Kidney tubule cell (primary cell): ENCODE measurements at regions not wholly inside any gene's neighbourhood (a gene's known extent, or its start where the extent isn't known, plus 50 kb on each side); places are given as distances from the start of the nearest gene placed in this dataset.
"Not testable (repeated sequence)": the region's sequence is repeated elsewhere in the genome, so short reads cannot be mapped to it uniquely, and the experiment has no call there.

Experiments
- DNase-seq: peaks from one replicate; pipeline ENCODE4 v3.0.0-alpha.2; 2018; ENCODE audit warnings: low spot score

DNA sequence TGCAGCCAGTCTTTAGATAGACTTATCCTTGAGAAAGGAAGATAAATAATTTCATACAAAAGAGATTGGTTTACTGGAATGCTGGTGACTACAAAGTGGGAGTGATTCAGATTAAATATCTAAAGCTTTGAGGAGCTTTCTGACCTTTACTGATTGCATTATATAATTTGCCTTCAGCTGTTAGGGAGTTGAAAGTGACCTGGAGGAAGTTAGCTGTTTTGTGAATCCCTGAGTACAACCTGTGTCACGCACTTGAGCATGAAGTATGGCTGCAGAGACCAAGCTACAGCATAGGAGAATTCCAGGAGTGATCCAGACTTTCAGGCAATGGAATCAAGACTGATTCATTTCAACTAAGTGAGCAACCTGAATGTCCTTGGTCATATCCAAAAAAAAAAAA, 1848.3 kb upstream of the RAG2 start:
- DNase-seq, result no peak

DNA sequence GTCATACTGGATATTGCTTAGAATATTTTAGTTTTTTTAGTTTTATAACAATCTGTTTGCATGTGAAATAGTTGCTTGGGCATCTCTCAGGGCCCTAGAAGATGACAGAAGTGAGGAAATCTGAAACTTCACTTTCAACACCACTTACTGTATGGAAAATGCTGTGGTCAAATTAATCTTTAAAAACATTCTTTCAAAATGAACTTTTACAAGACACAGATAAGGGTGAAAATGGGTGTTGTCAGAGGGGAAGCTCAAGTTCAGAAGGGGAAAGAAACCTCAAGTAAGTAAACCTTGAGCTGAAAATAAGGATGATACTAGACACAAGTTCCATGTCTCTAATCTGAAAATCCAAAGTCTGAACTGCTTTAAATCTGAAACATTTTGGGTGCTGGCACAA, 1840.1 kb upstream of the RAG2 start:
- no peak for DNase-seq

DNA sequence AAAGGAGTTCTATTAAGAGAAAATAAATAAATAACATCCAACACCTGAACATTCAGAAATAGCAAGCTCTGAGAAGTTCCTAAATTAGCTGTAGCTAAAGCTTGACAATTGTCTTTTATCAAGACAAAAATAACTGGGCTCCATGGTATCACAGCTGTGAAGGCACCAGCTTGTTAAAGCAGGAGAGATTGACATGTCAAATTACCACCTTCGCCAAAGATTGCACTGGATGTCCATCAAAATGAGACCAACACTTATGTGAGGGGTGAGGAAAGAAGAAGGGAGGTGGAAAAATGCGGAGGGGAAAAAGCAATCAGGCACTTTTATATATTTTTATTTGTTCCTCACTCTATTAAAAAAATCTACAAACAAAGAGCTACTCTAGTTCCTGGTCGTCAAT, 1827.5 kb upstream of the RAG2 start:
- no peak for DNase-seq

DNA sequence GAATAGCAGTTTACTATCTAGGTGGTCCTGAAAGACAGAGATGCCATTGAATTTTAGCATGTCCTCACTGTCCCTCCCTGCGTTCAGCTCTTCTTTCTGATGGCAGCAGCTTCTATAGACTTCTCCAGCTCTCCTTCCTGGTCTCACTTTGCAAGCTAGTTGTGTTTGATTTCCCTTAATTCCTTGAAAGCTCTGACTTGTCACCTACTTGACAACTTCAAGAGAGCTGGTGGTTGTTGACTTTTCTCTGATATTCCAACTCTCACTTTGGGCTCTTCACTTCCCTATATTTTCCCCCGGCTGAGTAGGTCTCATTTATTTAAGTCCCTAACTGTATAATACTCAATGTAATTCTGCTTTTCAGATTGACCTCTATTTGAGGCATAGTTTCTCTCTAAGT, 1825.0 kb upstream of the RAG2 start:
- no peak for DNase-seq

DNA sequence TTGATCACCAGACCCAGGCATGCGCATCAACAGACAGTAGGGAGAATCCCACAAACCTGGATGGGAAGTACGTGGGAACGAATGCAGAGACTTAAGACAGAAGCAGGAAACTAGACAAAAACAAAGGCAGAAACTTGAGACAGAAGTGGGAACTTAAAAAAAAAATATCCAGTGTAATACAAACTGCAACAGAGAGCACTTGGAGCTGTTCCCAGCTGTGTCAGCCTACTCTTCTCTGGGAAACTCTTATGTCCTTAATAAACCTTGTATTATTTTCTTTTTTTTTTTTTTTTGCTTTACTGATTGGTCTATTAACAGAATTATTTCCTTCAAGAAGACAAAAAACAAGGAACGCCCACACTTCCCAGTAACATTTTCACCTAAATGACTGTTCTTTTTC, 1818.1 kb upstream of the RAG2 start:
- no peak for DNase-seq

DNA sequence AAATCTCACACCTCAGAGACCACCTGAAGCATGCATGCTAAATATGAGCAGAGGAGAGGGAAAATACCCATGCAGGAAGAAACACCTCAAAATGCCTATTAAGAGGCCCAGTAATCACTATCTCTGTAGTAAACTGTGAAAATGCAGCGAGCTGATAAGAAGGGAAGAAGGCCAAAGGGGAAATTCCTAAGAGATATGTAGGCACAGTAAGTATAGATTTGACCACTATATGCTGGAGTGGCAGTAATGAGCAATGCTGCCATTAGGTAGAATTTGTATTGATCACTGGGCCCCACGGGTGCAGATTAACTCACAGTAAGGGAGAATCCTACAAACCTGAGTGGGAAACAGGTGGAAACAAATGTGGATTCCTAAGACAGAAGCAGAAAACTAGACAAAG, 1813.1 kb upstream of the RAG2 start:
- no peak for DNase-seq

DNA sequence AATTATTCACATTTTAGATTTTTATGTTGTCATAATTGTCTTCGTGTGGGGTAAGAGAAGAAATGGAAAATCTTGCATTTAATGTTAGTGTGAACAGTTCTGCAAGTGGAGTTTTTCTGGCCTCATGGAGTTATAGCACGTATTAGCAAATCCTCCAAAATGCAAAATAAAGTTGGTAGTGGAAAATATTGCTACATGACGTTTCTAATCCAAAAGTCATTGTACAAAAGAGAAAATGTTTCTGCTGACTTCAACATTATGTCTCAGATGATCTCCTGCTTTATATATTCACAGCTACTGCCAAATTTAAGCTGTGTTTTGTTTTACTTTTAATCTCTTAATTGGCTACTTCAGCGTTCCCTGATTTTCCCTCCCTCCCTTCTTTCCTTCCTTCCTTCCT, 1804.0 kb upstream of the RAG2 start:
- no peak for DNase-seq

DNA sequence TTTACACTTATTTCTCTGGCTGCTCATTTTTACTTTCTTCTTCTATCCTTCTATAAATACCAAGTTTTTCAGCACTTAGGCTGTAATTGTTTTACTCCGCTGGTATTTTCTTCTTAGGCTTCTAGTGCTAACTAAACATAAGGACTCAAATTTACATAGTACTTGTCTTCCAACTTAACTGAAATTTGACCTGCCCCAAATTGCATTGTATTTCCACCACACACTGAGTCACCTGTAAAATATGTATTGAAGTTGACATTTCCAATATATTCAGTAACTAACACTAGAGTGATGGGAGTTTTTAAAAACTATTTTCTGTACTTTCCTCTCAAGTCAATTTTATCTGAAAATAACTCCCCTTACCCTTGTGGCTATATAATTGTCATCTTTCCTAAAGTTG, 1794.1 kb upstream of the RAG2 start:
- DNase-seq, result no peak

DNA sequence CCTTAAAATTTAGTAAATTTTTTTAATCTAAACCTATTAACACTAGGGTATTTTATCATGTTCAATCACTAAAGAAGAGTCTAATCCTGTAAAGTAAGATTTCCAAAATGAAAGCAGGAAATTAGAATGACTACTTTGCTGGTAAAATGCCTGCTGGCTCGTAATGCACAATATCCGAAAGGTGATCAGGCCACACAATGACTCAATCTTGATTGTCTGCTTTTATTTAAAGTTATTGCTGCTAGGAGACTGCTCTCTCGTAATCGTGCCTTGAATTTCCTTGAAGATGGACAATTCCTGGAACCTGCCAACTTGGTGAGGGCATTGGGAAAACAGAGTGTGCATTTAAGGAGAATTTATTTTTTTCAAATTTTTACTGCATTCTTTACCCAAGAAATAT, 1786.5 kb upstream of the RAG2 start:
- no peak for DNase-seq

DNA sequence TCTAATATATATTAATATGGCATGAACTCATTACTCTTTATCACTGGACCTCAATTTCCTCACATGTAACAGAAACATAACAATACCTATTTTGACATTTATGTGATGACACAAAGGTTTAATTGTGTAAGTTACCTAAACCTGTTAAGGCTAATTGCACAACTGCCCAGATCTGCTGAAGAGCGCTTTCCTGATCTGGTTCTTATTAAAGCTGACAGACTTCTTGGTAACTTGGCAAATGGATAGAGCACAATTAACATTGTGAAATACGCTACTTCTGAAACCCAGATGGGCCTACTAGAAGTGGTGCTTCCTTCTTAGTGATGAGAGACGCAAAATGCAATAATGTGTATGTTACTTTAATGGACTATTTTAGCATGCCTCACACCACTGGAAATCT, 1767.2 kb upstream of the RAG2 start:
- no peak for DNase-seq

DNA sequence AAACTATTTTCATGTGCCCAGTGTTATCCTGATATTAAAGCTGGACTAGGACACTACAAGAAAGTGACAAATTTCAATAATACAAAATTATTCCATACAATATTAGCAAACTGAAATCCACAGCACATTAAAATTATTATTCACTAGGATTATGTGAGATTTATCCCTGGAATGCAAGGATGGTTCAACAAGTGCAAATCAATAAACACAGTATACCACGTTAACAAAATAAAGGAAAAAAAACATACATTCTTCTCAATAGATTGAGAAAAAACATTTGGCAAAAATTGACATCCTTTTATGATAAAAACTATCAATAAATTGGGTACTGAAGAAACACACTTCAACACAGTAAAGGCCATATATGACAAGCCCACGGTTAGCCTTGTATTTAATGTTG, 1758.2 kb upstream of the RAG2 start:
- no peak for DNase-seq

DNA sequence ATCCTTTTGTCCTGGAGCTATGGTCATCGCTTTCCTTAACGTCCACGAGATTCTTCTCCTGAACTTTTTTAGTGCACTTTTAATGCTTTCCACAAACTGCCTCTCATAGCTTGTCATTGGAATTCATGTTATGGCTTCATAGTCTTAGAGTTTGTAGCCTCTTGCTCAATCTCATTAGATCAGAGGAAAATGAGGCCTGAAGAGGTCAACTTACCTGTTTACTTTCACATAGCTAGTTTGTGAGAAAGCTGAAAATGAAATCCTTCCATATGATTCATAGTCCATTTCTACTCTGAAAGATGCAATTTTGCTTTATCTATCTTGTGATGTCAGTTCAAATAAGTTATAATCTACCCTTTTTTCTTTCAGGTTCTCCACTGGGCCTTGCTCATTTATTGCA, 1747.2 kb upstream of the RAG2 start:
- no peak for DNase-seq

DNA sequence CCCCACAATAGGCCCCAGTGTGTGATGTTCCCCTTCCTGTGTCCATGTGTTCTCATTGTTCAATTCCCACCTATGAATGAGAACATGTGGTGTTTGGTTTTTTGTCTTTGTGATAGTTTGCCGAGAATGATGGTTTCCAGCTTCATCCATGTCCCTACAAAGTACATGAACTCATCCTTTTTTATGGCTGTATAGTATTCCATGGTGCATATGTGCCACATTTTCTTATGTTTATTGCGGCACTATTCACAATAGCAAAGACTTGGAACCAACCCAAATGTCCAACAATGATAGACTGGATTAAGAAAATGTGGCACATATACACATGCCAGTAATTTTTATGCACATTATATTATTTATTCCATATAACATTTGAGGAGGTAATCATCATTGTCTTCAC, 1743.6 kb upstream of the RAG2 start:
- DNase-seq, result not testable (repeated sequence)

DNA sequence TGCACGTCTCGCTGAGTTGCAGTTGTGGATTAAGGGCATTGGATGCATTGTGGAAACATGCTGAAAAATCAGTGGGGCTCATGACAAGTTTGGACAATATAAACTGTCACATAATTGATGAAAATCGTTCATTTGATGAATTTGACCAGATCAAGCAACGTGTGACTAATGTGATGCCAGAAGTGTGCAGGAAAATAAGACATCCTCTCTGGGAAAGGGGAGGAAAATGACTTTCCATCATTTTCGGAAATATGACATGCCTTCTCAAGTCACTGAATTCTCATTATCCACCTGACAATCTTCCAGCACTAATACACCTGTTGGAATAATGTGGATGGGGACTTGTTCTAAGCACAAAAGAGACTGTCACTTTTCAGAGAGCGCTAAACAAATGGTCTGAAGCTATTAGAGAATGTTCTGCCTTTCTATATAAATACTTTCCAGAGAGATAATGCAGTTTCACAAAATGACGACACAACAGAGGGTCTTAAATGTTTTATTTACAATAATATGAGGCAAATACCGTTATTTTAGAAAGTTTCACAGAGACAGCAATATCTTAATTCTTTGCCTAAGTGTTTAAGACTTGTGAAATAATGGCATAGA, 1741.9 kb upstream of the RAG2 start:
- no peak for DNase-seq

DNA sequence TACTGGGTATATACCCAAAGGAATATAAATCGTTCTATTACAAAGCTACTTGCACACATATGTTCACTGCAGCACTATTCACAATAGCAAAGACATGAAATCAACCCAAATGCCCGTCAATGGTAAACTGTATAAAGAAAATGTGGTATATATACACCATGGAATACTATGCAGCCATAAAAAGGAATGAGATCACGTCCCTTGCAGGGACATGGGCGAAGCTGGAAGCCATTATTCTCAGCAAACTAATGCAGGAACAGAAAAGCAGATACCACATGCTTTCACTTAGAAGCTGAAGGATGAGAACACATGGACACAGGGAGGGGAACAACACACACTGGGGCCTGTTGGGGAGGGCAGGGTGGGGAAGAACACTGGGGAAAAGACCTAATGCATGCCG, 1740.0 kb upstream of the RAG2 start:
- not testable (repeated sequence) for DNase-seq

DNA sequence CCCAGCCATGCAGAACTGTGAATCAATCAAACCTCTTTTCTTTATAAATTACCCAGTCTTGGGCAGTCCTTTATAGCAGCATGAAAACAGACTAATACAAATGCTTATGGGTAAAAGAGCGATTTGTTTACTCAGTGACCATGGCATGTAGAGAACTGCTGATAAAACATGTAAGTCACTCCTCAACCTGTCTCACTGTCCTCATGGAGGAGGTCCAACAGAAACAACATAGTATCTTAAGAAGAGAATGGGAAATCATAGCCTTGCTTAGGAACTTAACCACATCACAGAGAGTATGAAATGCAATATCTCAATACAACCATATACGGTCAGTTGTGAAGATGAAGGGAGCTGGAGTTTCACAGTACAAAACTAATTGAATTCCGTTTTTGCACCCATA, 1734.0 kb upstream of the RAG2 start:
- DNase-seq, result no peak

DNA sequence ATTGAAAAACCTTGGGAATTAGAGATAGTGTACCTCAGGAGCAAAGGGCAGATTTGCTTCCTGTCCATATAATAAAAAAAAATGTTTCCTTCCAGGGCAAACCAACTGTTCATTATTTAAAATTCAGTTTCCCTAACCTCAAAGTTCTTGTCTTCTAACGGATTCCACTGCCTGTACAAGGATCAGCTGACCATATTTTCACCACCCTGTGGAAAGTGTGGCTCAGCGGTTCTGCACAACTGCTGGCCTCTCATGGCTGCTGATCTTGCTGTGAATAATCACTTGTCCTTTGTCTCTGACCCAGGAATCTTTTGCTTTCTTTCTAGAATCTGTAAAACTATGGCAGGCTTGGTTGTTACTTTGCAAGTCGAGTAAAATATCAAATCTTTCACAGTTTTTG, 1732.5 kb upstream of the RAG2 start:
- DNase-seq, result no peak

DNA sequence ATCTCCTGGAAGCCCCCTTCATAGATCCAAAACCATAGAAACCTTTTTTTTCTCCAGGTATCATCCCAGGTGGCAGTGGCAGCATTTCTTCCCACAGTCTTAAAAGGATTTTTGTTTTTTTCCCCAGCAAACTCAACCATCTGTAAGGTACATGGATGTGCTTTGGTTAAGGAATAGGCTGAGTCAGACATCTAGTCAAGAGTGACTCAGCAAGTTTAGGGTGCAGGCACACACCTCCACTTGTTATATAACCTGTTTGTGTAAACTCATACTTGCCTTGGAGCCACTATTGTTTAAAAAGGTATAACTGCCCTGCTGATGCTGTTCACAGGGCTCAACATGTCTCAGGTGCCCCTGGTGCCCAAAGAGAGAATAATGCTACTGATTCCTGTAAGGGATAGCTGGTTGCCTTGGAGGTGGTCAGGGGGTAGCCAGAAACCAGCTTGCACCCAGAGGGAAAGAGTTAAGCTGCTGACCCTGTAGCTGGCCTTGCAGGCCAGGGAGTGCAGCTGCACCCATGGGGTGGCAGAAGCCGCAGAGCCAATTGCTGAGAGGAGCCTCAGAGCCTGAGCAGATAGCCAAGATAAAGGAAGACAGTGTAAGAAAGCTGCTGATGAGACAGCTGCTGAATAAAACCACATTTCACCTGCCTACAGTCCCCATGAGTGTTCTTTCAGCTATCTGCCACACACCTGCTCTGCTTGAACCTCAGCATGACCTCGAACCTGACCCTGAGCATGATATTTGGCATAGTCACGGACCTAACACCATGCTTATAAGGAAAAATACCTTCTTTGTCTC, 1726.1 kb upstream of the RAG2 start:
- peak; percentile 30 for DNase-seq

DNA sequence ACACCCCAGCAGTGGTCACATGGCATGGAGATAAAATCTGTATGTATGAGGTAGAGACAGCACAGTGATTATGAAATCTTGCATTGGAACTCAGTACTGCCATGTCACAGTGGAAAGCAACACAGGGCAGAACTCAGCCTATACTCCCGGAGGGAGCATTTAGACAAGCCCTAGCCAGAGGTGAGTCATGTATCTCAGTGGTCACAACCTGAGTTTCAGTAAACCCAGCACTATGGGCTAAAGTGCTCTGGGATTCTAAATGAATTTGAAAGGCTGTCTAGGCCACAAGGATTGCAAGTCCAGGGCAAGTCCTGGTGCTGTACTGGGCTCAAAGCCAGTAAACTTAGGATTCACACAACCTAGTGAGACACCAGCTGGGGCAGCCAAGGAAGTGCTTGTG, 1717.1 kb upstream of the RAG2 start:
- DNase-seq, result no peak

DNA sequence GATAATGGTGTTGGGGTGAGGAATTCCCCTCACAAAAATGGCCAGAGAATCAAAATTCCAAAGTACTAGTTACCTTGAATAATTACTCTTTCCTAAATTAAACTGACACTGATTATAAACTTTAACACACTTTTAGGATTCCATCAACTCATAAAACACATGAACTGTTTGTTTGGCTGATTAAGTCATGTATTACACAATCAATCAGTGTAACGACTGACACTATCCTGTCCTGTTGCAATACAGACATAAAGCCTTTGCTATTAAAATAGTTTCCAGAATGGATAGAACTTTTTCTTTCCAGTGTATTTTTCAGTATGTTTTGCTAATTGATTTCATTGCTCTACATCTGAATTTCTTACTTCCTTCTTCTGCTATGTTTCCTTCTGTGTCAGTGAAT, 1709.4 kb upstream of the RAG2 start:
- DNase-seq, result no peak

DNA sequence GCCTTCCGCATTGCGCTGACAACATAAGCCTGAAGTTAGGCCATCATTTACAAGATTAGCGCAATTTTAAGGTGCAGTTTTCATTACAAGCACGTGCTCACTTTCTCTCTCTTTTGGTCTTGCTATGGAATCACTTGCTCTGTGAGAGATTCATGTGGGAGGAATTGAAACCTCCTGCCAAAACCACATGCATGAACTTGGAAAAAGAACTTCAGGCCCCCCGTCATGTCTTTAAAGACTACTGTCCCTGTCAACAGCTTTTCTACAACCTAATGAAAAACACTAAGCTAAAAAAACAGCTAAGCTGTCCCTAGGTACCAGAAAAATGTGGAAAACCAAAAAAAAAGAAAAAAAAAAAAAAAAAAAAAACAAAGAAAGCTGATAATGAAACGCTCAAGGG, 1707.6 kb upstream of the RAG2 start:
- no peak for DNase-seq

DNA sequence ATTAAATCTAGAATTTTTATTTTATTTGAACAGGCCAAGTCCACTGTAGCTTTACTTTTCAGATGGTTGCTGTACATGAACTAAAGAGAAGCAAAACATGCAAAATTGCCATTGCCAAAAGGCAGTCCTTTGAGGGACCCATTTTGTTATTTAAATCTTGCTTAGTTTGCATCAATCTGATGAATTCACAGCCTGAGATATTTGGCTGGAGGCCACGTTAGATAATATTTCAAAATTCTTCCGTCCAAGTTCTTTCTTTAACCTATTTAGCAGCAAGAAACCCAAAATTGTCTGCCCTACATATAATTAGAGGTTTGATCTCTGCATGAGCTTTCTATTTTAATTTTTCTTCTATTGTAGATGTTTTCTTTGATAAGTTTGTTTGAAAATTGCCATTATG, 1706.9 kb upstream of the RAG2 start:
- DNase-seq, result no peak

DNA sequence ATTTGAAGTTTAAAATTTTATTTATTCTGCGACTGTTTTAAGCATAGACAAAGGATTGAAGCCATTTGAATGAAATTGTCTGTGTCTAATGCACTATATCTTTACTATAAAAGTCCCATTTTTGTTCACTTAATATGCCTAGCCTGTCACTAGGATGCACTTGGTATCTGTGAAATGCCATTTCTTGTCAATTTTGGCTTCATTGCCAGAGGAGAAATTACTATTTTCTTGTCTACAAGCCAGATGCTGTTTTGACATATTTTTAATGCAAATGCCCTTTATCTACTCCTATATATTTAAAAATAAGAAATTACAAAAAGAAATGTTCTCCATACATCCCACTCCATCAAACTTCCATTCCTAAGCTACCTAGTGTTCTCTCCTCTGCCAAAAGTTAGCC, 1704.5 kb upstream of the RAG2 start:
- DNase-seq, result no peak

DNA sequence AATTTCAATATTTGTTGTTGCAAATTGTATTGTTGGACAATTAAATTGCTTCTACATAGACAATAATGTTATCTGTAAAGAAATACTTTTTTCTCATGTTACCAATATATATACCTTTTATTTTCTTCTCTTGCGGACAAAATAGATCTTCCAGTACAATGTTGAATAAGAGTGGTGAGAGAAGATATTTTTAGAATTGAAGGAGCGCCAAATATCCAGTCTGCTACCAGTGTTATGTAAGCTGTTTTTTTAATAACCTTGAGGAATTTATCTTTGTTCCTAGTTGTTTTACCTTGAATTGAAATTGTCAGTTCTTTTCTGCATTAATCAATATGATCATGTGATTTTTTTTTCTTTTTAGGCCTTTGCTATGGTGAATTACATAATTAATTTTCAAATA, 1702.5 kb upstream of the RAG2 start:
- no peak for DNase-seq
